NCI-H2107 (cell line): ENCODE measurements at regions not wholly inside any gene's neighbourhood (a gene's known extent, or its start where the extent isn't known, plus 50 kb on each side); places are given as distances from the start of the nearest gene placed in this dataset.

Source experiments
- DNase-seq: peaks from one replicate; lab custom pipeline; 2025; lab: John Stamatoyannopoulos, UW

- DNase-seq = no peak
Measured at GRCh38 chr4:171636606-171637005, 176.6 kb upstream of the GALNTL6 start.

GRCh38 chr4:171629737-171630136 is 183.5 kb upstream of the GALNTL6 start:
- DNase-seq = no peak

DNA sequence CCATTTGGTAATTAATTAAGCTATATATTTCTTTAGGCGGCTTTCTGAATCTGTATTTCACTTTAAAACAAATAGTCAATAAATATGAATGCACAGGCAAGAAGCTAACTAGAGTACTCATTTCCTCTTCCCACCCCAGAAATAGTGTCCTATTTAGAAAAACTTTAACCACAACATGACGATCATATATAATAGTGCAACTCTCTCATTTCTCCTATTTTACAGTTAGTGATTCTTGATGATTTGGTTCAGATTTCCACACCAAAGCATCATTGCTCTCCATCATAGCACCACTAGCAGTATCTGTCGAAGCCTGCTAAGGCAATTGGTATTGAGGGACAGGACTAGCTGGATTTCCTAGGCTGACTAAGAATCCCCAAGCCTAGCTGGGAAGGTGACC is 184.0 kb upstream of the GALNTL6 start:
- no peak for DNase-seq

- no peak for DNase-seq
Measured at GRCh38 chr4:171626554-171626953, 186.7 kb upstream of the GALNTL6 start.

- DNase-seq = no peak
Measured at GRCh38 chr4:171622729-171623128, 190.5 kb upstream of the GALNTL6 start.

DNA sequence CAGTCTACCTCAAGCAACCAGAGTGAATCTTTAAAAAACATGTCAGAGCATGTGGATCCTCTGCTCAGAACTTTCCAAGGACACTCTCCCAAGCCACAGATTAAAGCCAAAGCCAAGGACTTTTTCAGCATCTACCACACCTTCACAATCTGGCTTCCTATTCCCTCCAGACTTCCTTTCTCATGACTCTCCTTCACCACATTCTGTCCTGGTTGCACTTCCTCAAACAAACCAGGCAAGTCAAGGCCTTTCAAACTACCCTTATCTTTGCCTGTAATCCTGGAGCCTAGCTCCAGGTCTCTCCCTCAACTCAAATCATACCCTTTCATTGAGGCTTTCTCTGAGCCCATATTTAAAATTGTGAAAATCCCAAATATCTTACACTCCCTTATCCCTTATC is 191.6 kb upstream of the GALNTL6 start:
- DNase-seq = no peak

DNA sequence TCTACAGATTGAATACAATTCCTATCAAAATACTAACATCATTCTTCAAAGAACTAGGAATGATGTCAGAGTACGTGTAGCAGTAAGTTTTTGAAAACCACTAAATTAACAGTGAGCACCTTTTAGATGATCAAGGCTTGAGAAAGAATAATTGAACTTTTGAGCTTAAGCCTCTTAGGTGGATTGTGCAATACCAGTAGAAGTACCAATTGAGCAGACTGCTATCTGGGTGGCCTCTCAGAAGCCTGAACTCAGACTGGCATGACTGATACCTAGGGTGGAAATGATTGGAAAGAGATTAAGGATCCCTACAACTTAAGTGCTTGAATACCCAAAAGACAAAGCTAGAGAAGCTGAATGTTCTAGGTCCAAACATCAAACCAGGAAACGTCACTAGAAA is 200.3 kb upstream of the GALNTL6 start:
- no peak for DNase-seq

DNA sequence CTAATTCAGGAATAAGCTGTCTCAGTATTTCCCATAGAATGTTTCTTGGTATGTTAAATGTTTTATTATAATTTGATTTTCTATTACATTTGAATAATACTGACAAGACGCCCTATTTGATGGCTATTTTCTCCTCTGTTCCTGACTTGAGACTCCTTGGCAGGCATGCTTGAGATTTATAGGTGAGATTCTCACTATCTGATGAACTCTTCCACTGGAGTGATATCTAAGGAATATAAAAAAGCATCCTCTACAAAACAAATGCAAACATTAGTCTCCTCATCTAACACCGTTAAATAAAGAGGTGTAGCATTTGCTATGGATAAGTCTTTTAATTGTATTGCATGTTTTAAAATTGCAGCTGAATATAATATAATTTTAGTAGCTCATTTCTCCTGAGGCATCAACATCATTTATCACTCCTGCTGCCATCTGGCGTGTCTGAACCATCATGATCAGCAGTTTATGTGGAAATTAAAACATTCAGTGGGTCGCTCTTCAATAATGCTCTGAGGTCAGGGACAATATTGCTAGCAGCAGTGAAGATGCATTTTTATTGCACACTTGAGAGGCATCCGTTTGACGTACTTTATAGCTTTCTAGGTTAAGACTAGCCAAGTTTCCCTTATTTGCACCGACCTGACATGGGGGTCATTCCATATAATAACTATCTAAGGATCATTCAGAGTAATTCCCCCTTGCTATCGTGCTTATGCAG is 210.4 kb upstream of the GALNTL6 start:
- no peak for DNase-seq

GRCh38 chr4:171601091-171601490 is 212.1 kb upstream of the GALNTL6 start:
- no peak for DNase-seq

- no peak for DNase-seq
Measured at GRCh38 chr4:171599628-171600027, 213.6 kb upstream of the GALNTL6 start.

DNA sequence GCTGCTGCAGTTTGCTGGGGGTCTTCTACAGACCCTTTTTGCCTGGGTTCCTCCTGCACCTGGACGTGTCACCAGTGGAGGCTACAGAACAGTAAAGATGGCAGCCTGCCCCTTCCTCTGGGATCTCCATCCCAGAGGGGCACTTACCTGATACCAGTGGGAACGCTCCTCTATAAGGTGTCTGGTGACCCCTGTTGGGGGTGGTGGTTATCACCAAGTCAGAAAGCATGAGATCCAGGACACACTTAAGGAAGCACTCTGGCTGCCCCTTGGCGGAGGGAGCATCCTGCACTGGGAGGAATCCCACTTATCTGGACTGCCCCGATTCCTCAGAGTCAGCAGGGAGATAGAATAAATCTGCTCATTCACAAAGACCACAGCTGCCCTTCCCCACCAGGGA is 218.9 kb upstream of the GALNTL6 start:
- DNase-seq = no peak

- no peak for DNase-seq
Measured at GRCh38 chr4:171590716-171591115, 222.5 kb upstream of the GALNTL6 start.

DNA sequence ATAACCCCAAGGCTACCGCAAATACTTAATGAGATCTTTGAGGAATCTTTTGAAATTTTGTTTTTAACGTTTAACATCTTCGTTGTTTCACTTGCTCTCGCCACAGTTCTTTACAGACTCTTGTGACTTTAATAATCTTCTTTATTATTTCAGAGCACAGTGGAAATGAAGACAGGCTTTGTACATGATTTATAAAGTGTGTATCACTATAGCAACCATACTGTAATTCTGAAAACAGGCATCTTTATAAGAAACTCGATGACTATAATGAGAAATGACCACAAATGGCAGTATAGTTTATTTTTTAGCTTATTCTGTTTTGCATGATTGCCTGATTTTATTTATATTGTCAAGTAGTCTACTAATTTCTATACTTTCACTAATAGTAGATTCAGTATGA is 224.4 kb upstream of the GALNTL6 start:
- no peak for DNase-seq

GRCh38 chr4:171588051-171588545 is 225.1 kb upstream of the GALNTL6 start:
- no peak for DNase-seq

DNA sequence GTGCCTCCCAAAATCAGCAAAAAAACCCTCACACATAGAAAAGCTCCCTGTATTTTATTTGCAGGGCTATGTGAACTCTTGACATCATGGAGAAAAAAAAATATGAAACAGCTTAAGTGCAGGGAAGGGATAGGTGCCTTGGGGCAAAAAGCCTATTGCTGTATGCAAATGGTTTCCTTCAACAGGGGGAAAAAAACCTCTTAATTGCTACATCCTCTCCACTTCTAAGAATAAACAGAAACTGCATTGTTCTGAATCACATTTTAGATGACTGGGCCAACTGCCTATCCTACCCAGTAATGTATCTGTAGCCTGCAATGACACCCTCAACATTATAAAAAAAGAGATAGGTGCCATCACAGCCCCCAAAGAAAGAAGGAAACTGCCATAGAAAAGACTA is 229.4 kb upstream of the GALNTL6 start:
- DNase-seq = no peak

DNA sequence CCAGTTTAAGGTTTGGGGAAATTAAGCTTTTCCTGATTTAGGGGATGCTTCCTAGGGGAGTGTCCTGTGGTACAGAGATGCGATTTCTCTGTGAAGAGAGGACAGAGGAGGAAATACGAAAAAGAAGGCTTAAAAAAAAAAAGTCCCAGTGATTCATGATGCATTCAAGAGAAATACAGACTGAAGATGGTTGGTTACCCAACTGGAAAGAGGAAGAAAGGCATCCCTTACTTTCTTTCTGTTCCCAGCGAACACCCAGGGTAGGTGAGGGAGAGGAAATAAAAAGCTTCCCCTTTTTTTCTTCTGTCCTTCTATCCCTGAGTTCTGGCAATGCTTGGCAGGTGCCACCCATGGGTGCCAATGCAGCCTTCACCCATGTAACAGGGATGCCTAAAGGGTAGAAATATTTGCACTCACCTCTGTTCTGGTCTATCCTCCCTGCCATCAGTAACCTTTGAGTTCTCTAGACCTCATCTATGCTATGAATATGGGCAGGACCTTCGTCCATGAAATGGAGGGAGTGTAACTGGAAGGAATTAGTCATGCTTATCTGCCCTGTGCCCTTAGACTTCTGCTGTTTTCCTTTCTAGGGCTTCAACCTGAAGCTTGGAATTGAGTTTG is 230.1 kb upstream of the GALNTL6 start:
- DNase-seq = no peak

DNA sequence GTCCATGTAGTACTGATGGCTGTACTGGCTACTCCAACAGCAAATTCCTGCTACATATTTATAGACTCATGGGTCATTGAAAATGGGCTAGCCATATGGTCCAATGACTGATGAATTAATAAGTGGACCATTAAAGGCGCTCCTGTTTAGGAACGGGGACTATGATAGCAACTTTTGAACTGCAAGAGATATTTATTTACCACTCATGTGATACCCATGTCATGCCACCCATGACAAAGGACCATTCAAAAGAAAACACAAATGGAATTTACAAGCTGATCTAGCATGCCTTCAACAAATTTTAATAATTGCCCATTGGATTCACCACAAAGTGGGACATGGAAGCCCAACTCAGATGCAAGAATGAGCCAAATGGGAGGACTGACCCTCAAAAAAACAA is 240.0 kb upstream of the GALNTL6 start:
- no peak for DNase-seq

GRCh38 chr4:171565130-171565788 is 247.9 kb upstream of the GALNTL6 start:
- DNase-seq = no peak

DNA sequence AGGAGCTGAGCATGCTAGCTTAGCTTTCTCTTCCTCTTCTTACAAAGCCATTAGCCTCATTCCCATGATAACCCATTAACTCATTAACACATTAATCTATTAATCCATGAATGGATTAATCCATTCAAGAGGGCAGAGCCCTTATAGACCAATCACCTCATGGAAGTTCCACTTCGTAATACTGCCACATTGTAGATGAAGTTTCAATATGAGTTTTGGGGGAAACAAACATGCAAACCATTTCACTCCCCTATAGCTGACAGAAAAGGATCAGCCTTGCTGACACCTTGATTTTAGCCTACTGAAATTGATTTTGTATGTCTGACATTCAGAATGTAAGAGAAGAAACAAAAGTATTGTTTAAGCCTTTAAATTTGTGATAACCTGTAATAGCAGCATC is 251.8 kb upstream of the GALNTL6 start:
- no peak for DNase-seq

- DNase-seq = no peak
Measured at GRCh38 chr4:171553961-171554360, 259.2 kb upstream of the GALNTL6 start.

GRCh38 chr4:171542640-171543039 is 270.6 kb upstream of the GALNTL6 start:
- no peak for DNase-seq

- DNase-seq = no peak
Measured at GRCh38 chr4:171538601-171539100, 274.6 kb upstream of the GALNTL6 start.

DNA sequence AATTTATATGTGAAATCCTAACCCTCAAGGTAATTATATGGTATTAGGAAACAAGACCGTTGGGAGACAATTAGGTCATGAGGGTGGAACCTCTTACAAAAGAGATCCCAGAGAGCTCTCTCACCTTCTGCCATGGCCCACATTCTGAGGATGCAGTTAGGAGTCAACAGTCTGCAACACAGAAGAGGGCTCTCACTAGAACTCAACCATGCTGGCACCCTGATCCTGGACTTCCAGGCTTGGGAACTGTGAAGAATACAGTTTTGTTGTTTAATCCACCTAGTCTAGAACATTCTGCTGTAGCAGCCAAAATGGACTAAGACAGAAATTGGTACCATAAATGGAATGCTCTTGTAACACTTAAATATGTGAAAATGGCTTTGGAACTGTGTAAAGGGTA is 278.8 kb upstream of the GALNTL6 start:
- no peak for DNase-seq
